HUDEP-2 (cell line): ENCODE measurements at regions not wholly inside any gene's neighbourhood (a gene's known extent, or its start where the extent isn't known, plus 50 kb on each side); places are given as distances from the start of the nearest gene placed in this dataset.

ENCODE experiments used
- DNase-seq, 76 experiments: peaks; one replicate each; lab custom pipeline; 2025; ENCODE audit not compliant: unreplicated experiment in 76 of 76; lab: John Stamatoyannopoulos, UW

DNA sequence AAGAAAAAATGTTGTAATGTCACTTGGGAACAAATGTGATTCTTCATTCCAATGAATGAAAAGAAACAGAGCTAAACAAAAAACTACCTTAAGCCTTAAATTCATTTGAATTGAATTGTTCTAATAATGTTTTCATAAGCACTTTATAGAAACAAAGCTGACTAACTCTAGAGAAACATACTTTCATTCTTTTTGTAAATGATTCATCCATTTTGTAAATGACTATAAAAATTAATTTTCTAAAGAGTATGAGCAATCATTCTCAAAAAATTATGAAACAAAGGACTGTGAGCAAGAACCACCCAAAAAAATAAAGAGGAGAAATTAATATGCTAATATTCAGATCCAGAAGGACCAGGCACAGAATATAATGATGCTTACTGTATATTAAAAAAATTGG, 986.5 kb upstream of the CHORDC1 start:
- no peak for DNase-seq

DNA sequence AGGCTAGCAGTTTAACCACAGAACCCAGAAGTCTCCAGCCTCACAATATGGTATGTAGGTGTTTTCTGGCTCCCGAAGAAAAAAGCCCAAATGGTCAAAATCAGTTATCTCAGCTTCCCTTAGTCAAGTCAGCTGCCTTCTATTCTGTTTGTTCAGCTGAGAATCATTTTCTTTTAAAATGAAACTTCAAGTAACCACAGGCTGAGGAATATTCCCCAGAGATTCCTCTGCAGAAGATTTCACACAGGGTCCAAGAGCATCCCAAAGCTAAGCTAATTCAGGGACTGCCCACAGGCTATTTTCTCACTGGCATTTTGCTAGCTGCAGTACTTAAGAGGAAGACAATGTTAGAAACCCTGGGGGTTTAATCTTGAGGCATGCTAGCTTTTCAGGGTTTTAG, 977.0 kb upstream of the CHORDC1 start:
- no peak for DNase-seq

- no peak for DNase-seq
These were observed 971.7 kb upstream of the CHORDC1 start for GRCh38 chr11:91194546-91194945.

- DNase-seq: no peak
These were observed 965.6 kb upstream of the CHORDC1 start for GRCh38 chr11:91188484-91188883.

GRCh38 chr11:91187314-91187713, 964.5 kb upstream of the CHORDC1 start:
- DNase-seq: no peak

- no peak for DNase-seq
These were observed 955.5 kb upstream of the CHORDC1 start for GRCh38 chr11:91178366-91178765.

- DNase-seq: no peak
These were observed 951.9 kb upstream of the CHORDC1 start for GRCh38 chr11:91174734-91175133.

- DNase-seq: no peak
These were observed 951.3 kb upstream of the CHORDC1 start for GRCh38 chr11:91174193-91174592.

GRCh38 chr11:91173701-91174100, 950.9 kb upstream of the CHORDC1 start:
- no peak for DNase-seq

DNA sequence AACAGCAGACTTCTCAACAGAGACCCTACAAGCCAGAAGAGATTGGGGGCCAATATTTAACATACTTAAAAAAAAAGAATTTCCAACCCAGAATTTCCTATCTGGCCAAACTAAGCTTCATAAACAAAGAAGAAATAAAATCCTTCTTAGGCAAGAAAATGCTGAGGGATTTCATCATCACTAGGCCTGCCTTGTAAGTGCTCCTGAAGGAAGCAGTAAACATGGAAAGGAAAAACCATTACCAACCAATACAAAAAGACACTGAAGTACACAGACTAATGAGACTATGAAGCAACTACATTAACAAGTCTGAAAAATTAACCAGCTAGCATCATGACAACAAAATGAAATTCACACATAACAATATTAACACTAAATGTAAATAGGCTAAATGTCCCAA, 947.9 kb upstream of the CHORDC1 start:
- DNase-seq: no peak

- no peak for DNase-seq
These were observed 941.6 kb upstream of the CHORDC1 start for GRCh38 chr11:91164452-91164822.

DNA sequence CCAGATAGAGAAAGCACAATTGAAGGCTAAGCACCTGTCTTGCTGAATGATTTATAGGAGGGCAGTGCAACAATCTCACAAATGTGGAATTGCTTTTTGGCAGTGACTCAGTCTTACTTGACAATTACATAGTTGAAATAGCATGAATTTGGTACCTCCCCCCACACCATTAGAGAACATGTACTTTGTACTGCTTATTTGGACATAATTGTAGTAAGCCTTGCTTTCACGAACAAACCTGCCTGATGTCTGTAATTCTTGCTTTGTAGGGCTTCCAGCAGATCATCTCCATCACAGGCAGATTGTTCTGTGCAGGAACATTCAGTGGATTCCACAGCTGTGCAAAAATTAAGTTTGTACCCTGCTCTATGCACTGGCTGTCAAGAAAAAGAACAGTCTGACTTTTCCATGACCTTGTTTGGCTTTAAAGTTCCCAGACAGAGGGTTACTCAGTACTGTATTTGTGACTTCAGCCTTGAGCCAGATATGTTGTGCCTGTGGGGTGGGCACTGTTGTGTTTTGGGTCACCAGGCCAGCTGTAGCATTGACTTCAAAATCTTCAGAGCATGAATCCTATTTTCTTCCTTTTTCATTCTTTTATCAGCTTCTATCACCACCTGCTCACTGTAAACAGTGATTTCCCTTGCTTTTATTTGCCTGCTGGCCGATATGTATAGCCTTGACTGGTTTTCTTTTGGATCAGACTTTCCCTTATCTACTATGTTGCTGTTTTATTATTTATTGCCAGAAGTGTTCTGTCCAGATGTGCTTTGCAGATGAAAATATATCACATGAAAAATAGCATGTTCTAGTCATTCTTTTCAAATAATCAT, 941.0 kb upstream of the CHORDC1 start:
- DNase-seq: no peak

GRCh38 chr11:91160661-91161060, 937.8 kb upstream of the CHORDC1 start:
- no peak for DNase-seq

- no peak for DNase-seq
These were observed 936.2 kb upstream of the CHORDC1 start for GRCh38 chr11:91158891-91159537.

DNA sequence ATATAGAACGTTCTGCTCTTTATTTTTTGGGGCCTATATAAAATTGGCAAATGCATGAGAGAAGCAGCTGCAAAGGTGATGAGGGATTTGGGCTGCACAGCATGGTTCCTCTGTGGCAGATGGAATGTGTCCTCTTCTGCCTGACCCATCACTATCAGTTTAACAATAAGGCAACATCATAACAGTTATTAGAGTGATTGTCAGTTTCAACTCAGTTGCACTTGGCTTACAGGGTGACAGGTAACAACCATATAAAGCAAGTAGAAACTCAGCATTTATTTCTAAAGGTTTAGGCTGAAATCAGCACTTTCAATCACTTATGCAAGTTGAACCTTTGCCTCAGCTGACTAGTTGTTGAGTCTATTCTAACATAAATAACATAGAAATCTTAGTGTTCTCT, 935.4 kb upstream of the CHORDC1 start:
- DNase-seq: no peak

DNA sequence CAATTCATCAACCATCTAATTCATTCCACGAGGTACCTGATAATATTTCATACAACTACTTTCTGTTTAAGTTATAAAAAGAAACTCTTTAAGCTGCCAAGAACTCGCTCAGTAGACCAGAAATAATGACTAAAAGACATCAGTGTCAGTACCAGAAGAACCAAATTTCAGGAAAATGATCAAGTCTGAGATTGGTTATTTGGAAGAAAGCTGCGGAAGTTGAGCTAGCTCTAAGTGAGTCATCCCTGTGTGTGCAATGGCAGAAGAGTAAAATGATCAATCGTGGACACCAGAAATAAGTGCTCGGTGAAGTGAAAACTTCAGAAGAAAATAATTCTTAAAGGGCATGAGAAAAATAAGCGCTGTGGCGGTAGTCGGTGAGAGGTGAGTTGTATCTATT, 933.2 kb upstream of the CHORDC1 start:
- DNase-seq: no peak

DNA sequence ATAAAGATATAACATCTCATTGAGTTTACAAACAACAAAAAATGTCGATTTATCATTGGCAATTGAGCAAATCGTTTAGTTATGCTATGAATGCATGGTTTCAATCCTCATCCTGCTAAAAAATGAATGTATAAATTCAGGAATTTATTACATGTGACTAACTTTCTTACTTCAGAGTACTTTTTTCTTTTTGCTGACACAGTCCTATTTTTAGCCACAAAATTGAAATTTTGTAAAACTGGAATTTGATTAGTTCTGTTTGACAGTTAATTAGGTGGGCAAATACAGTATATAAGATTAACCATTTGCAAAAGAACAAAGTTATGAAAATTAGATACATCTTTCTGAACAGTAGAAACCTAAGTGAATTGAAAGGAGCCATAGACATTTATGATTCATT, 925.0 kb upstream of the CHORDC1 start:
- DNase-seq: no peak

- no peak for DNase-seq
These were observed 918.8 kb upstream of the CHORDC1 start for GRCh38 chr11:91141655-91142054.

DNA sequence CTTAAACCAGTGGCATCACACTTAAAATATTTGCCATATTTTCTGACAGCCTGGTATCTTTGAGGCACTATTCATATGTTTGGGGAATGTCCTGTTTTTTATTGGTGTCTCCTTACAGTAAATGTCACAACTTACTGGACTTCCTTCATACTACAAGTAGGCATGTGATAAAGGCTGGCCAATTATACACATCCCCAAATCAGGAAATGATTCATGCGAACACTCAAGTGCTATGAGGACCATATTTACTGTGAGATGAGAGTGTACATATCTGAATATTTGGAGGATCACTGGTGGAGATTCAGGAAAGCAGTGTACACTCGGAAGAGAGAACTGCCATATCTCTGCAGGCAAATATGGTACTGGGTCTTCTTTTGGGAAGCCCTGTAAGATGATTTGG, 913.8 kb upstream of the CHORDC1 start:
- DNase-seq: no peak

DNA sequence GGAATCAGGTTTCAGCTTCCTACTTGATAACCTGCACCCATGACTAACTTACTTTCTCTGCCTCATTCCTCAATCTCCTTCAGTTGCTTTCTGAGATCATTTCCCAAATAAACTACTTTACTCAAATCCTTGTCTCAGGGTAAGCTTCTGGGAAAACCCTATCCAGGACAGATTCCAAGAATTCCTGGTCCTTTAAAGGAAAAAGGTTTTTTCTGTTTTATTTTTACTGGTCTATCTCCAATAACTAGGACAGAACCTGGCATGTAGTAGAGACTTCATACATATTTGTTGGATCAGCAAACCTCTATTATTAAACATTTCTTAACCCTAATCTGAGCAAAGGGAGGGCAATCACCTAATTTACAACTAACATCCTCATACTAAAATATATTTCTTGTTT, 910.5 kb upstream of the CHORDC1 start:
- no peak for DNase-seq

DNA sequence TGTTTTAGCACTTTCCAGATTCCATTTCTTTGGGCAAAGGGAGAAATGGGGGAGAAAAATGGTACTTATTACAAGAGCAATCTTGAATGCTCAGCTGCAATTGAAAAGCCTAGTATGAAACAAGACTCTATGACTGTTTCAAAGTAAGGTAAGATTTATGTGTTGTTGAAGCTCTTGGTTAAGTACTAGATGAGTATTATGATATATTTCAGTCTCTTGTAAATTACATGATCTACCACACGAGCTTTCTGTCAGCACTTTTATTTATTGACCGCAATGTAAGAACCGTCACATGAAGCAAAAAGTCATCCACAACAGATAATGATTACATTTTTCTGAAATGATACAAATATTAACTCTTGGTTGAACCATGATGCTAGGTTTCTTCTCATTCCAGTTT, 906.7 kb upstream of the CHORDC1 start:
- no peak for DNase-seq

DNA sequence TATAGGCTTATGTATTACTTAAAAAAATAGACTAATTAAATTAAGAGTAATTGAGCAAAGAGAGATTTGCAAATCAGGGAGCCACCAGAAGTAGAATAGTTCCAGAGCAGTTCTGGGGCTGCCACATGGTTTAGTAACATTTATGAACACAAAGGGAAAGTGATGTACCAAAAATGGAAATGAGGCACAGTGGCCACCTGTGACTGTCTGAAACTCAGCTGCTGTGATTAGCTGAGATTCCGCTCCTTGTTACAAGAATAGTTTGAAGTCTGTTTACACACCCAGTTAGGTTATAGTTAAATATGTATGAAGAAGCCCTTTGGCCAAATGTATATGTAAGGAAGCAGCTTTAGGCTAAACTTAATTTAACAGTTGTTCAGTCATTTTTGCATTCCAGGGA, 901.5 kb upstream of the CHORDC1 start:
- no peak for DNase-seq
